Breast epithelium (tissue), 4 donors: ENCODE measurements at regions not wholly inside any gene's neighbourhood (a gene's known extent, or its start where the extent isn't known, plus 50 kb on each side); places are given as distances from the start of the nearest gene placed in this dataset.

Source experiments
- DNase-seq, 2 donors: peaks; one replicate each; pipeline ENCODE4 v3.0.0-alpha.2; 2019; ENCODE audit warnings: low spot score in 2 of 2
- H3K27ac ChIP-seq, 2 donors: fragments of 200-600 bp; sonication (generic) in 1 of 2; one replicate each; pipeline ENCODE4 v1.5.1; 2016 to 2019; ENCODE audit warnings: mild to moderate bottlenecking in 1 of 2
- H3K27me3 ChIP-seq, 2 donors: fragments of 200-600 bp; sonication (generic) in 1 of 2; one replicate each; pipeline versions ENCODE4 v1.5.1 to v1.6.0; 2017 to 2019; ENCODE audit warnings: control low read depth in 1 of 2, mild to moderate bottlenecking in 1 of 2
- H3K36me3 ChIP-seq: fragments of 200-600 bp; one replicate; pipeline ENCODE4 v1.5.1; 2019
- H3K4me1 ChIP-seq, 2 donors: fragments of 200-600 bp; sonication (generic); one replicate each; pipeline ENCODE4 v1.5.1; 2016 to 2019; ENCODE audit warnings: control low read depth in 1 of 2
- H3K4me3 ChIP-seq, 3 donors: fragments of 200-600 bp; sonication (generic); 1 replicate in 2 of 3; 2 replicates in 1 of 3; pipeline ENCODE4 v1.5.1; 2016 to 2019; ENCODE audit warnings: mild to moderate bottlenecking in 3 of 3, moderate library complexity in 2 of 3
- H3K9me3 ChIP-seq, 2 donors: fragments of 200-600 bp; sonication (generic) in 1 of 2; one replicate each; pipeline ENCODE4 v1.5.1; 2016 to 2019; ENCODE audit warnings: control low read depth in 1 of 2
- POLR2A ChIP-seq: fragments of 450-650 bp; IDR thresholded peaks from one replicate; pipeline ENCODE4 v1.6.1; 2016; ENCODE audit warnings: antibody characterized with exemption, mild to moderate bottlenecking, moderate library complexity
- POLR2AphosphoS5 ChIP-seq, 3 donors: sonication (generic); formaldehyde crosslinking; IDR thresholded peaks; one replicate each; pipeline ENCODE4 v1.6.1; 2017; ENCODE audit warnings: antibody characterized with exemption in 3 of 3
- intact Hi-C: fragments of 100-400 bp; cut with DNase I; formaldehyde crosslinking; loops from one replicate; pipeline ENCODE4 v1.15.1; 2023; ENCODE audit warnings: low total_unique reads
- TF ChIP-seq, protein P1 (sequence below), 3 donors: fragments of 450-650 bp; IDR thresholded peaks; one replicate each; pipeline ENCODE4 v1.5.1; 2016 to 2017; ENCODE audit warnings: antibody characterized with exemption in 3 of 3, mild to moderate bottlenecking in 3 of 3, moderate library complexity in 3 of 3

GRCh38 chr11:91959411-91959810 lies 265.2 kb upstream of the FAT3 start:
- TF ChIP-seq POLR2AphosphoS5 (IDR thresholded peaks at IDR 0.05): no peak
- TF ChIP-seq, protein P1, sequence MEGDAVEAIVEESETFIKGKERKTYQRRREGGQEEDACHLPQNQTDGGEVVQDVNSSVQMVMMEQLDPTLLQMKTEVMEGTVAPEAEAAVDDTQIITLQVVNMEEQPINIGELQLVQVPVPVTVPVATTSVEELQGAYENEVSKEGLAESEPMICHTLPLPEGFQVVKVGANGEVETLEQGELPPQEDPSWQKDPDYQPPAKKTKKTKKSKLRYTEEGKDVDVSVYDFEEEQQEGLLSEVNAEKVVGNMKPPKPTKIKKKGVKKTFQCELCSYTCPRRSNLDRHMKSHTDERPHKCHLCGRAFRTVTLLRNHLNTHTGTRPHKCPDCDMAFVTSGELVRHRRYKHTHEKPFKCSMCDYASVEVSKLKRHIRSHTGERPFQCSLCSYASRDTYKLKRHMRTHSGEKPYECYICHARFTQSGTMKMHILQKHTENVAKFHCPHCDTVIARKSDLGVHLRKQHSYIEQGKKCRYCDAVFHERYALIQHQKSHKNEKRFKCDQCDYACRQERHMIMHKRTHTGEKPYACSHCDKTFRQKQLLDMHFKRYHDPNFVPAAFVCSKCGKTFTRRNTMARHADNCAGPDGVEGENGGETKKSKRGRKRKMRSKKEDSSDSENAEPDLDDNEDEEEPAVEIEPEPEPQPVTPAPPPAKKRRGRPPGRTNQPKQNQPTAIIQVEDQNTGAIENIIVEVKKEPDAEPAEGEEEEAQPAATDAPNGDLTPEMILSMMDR (IDR thresholded peaks at IDR 0.05): no peak
- TF ChIP-seq POLR2A: no peak
- no peaks in the 10 kb centered on the region for H3K36me3 ChIP-seq
- intact Hi-C loops: no loop called here
- no peaks in the 10 kb centered on the region for H3K27me3 ChIP-seq
- H3K4me3 ChIP-seq: no peak overlapping the region
- peaks cover 11 to 41% of the 10 kb centered on the region in 2 donors for H3K9me3 ChIP-seq
- no peaks in the 10 kb centered on the region for H3K4me1 ChIP-seq
- DNase-seq: no peak
- no peak overlapping the region for H3K27ac ChIP-seq

DNA sequence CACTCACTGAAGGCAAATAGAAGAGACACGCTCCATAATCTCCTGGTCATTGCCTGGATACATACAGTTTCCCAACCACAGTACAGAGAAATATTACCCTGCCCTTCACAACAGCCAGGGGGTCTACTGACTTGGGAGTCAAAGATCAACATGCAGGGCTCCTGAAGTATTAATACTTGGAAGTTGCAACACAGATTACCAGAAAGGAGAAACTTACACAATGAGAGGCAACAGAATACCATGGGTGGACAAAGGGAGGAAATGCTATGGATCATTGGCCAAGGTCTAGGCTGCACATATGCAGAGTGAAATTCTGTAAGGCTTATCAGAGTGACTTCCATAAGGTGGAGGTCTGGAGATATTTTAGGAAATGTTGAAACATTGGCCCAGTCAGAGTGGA lies 267.9 kb upstream of the FAT3 start:
- no peak overlapping the region for H3K27ac ChIP-seq
- H3K27me3 ChIP-seq: no peaks in the 10 kb centered on the region
- H3K4me3 ChIP-seq: no peak overlapping the region
- TF ChIP-seq POLR2AphosphoS5 (IDR thresholded peaks at IDR 0.05): no peak
- TF ChIP-seq POLR2A: no peak
- TF ChIP-seq, protein P1 (IDR thresholded peaks at IDR 0.05): no peak
- no peak for DNase-seq
- peaks cover 11 to 35% of the 10 kb centered on the region in 2 donors for H3K9me3 ChIP-seq
- intact Hi-C loops: no loop called here
- no peaks in the 10 kb centered on the region for H3K4me1 ChIP-seq
- H3K36me3 ChIP-seq: no peaks in the 10 kb centered on the region

DNA sequence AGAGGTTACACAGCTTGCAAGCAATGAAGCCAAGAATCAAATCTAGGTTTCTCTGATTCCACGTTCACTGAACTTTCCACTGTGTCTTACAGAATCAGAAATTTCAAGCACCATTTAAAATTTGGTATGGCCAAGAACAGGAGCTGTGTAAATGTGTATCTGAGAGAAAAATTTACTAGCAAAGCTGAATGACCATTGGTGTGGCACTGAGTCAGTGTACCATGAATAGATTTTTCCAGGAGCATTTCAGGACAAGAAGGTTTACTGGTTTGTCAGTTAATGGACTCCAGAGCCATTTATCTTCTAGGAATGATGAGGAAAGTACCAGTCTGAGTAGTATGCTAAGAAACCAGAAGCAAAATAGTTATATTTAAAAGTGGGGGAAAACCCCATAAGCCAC lies 269.4 kb upstream of the FAT3 start:
- no peak for DNase-seq
- peaks cover 7 to 22% of the 10 kb centered on the region in 2 donors for H3K9me3 ChIP-seq
- no peak overlapping the region for H3K4me3 ChIP-seq
- no peak overlapping the region for H3K27ac ChIP-seq
- intact Hi-C loops: no loop called here
- TF ChIP-seq, protein P1 (IDR thresholded peaks at IDR 0.05): no peak
- TF ChIP-seq POLR2A: no peak
- TF ChIP-seq POLR2AphosphoS5 (IDR thresholded peaks at IDR 0.05): no peak
- no peaks in the 10 kb centered on the region for H3K36me3 ChIP-seq
- no peaks in the 10 kb centered on the region for H3K27me3 ChIP-seq
- no peaks in the 10 kb centered on the region for H3K4me1 ChIP-seq

DNA sequence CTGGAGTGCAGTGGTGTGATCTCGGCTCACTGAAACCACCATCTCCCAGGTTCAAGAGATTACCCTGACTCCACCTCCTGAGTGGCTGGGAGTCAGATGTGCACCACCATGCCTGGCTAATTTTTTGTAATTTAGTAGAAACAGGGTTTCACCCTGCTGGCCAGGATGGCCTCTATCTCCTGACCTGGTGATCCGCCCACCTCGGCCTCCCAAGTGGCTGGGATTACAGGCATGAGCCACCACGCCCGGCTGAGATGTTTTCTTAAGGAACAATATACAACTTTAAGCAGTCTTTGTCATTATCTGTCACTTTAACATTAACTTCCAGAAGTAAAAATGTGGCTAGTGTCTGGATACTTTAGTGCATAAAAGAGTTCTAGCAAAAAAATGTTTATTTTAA lies 272.6 kb upstream of the FAT3 start:
- TF ChIP-seq, protein P1 (IDR thresholded peaks at IDR 0.05): no peak
- TF ChIP-seq POLR2A (no peak), POLR2AphosphoS5 (IDR thresholded peaks at IDR 0.05) (no peak)
- H3K4me3 ChIP-seq: no peak overlapping the region
- no peaks in the 10 kb centered on the region for H3K27me3 ChIP-seq
- no peaks in the 10 kb centered on the region for H3K9me3 ChIP-seq
- H3K4me1 ChIP-seq: no peaks in the 10 kb centered on the region
- H3K27ac ChIP-seq: no peak overlapping the region
- H3K36me3 ChIP-seq: no peaks in the 10 kb centered on the region
- intact Hi-C loops: no loop called here
- no peak for DNase-seq

- intact Hi-C loops: no loop called here
- Histone ChIP-seq H3K4me1 (no peaks in the 10 kb centered on the region), H3K9me3 (no peaks in the 10 kb centered on the region), H3K27me3 (no peaks in the 10 kb centered on the region), H3K36me3 (no peaks in the 10 kb centered on the region), H3K4me3 (no peak overlapping the region), H3K27ac (no peak overlapping the region)
- TF ChIP-seq POLR2AphosphoS5 (IDR thresholded peaks at IDR 0.05): no peak
- TF ChIP-seq POLR2A: no peak
- TF ChIP-seq, protein P1 (IDR thresholded peaks at IDR 0.05): no peak
- no peak for DNase-seq
These were observed 277.3 kb upstream of the FAT3 start for GRCh38 chr11:91947215-91947820.
